Fibroblast of mammary gland (primary cell): ENCODE measurements at regions not wholly inside any gene's neighbourhood (a gene's known extent, or its start where the extent isn't known, plus 50 kb on each side); places are given as distances from the start of the nearest gene placed in this dataset.
A peak's percentile ranks its signal among the peaks of the same experiment; 100 is the strongest.

Source experiments
- DNase-seq: peaks from one replicate; pipeline ENCODE4 v3.0.0-alpha.2; 2010; ENCODE audit warnings: low read depth
- H3K4me3 ChIP-seq: 2 replicates; pipeline ENCODE4 v1.5.1; 2011; ENCODE audit warnings: low read depth, mild to moderate bottlenecking, low read length, moderate library complexity; ENCODE audit not compliant: control insufficient read depth
- TF ChIP-seq, protein P1 (sequence below): conservative IDR thresholded peaks from 2 replicates; pipeline ENCODE4 v1.5.1; 2011; ENCODE audit warnings: low read depth, low read length, inconsistent platforms; ENCODE audit not compliant: control insufficient read depth, insufficient read depth

DNA sequence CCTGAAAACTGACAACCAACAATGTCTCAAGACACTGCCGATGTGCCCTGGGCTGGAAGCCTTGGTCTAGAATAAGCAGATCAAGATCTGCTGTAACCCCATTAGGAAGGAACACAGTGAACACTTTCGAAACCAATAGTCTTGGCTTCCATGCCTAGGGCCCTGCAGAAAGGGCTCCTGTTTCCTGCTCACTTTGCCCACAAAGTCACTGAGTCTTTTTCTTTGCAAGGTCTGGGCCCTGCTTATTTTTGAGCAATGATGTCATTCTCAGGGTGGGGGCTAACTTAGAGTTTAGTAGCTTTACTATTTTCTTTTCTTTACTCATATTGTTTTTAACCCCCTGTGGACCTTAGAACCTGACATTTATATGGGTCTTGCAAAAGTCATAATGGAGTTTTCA is 704.2 kb upstream of the TMEM132C start:
- DNase-seq, result no peak
- no peak overlapping the region for H3K4me3 ChIP-seq
- TF ChIP-seq, protein P1, sequence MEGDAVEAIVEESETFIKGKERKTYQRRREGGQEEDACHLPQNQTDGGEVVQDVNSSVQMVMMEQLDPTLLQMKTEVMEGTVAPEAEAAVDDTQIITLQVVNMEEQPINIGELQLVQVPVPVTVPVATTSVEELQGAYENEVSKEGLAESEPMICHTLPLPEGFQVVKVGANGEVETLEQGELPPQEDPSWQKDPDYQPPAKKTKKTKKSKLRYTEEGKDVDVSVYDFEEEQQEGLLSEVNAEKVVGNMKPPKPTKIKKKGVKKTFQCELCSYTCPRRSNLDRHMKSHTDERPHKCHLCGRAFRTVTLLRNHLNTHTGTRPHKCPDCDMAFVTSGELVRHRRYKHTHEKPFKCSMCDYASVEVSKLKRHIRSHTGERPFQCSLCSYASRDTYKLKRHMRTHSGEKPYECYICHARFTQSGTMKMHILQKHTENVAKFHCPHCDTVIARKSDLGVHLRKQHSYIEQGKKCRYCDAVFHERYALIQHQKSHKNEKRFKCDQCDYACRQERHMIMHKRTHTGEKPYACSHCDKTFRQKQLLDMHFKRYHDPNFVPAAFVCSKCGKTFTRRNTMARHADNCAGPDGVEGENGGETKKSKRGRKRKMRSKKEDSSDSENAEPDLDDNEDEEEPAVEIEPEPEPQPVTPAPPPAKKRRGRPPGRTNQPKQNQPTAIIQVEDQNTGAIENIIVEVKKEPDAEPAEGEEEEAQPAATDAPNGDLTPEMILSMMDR, result no peak

DNA sequence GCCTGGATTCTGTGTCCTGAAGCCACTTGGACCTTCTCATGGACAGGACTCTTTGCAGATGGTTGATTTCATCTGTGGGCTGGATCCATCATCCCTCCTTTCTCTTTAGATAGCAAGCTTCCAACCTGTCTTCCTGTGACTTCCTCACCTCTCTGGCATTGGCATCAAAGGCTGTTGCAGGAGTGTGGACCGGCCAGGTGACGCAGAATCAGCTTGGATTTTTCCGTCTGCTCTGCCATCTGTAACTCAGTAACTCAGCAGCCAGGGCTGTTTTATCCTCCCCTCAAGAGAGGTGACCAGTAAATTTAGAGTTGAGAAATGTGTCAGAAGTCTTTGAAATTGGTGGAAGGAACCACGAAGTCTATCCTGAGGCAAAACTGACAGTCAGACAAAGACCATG is 701.7 kb upstream of the TMEM132C start:
- H3K4me3 ChIP-seq, result no peak overlapping the region
- TF ChIP-seq, protein P1, result no peak
- no peak for DNase-seq

DNA sequence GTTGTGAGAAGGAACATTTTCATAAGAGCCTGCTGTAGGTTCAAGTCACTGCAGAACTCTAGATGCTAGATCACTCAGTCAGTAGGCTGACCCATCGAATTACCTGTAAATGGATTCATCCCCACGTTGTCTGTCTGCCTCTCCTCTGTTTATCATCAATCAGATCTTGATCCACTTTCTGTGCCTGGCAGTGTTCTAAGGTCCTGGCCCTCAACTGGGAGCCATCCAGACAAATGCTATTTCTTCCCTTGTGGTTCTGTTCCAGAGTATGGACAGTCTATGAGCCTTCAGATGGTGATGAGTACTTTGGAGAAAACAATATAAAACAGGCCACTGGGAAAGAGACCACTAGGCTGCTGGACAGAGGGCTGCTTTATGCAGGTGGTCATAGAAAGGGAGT is 699.4 kb upstream of the TMEM132C start:
- TF ChIP-seq, protein P1, result no peak
- no peak overlapping the region for H3K4me3 ChIP-seq
- DNase-seq, result no peak

DNA sequence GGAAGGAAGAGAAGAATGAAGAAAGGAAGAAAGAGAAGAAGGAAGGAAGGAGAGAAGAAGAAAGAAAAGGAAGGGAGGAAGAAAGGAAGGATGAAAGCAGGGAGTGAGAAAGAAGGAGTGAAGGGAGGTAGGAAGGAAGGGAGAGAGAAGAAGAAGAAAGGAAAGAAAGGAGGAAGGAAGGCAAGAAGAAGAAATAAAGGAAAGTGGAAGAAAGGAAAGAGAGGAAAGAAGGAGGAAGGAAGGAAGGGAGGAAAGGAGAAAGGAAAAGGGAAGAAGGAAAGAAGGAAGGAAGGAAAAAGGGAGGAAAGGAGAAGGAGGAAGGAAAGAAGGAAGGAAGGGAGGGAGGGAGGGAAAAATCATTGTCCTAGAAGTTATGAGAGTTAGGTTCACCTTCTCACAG is 696.6 kb upstream of the TMEM132C start:
- TF ChIP-seq, protein P1, result no peak
- no peak for DNase-seq

DNA sequence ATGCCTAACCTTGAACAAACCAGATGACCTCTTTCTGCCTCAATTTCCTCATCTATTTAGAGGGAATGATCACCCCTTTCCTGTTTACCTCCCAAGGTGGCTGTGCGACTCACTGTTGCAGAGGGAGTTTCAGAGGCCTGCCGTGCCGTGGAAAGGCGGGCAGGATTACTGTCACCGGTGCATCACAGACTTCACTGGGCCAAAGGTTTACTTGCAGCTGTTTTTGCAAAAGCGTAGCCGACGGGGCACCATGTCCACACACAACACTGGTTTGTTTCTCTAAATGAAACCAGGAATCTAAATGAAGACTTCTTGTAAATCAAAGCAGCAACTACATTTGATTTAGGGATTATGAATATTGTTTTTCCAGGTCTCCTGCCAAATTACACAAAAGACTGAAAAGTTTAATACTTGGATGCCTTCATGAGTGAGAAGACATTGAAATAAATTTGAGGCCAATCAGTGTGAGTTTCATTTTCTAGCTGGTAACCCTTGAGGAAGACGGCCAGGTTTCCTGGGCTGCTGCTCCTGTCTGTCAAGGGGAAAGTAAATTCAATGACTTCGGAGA is 696.1 kb upstream of the TMEM132C start:
- no peak overlapping the region for H3K4me3 ChIP-seq
- TF ChIP-seq, protein P1, result no peak
- DNase-seq, result peak; percentile 47

More for the DNA sequence above, 696.6 kb upstream of the TMEM132C start:
- no peak overlapping the region for H3K4me3 ChIP-seq

DNA sequence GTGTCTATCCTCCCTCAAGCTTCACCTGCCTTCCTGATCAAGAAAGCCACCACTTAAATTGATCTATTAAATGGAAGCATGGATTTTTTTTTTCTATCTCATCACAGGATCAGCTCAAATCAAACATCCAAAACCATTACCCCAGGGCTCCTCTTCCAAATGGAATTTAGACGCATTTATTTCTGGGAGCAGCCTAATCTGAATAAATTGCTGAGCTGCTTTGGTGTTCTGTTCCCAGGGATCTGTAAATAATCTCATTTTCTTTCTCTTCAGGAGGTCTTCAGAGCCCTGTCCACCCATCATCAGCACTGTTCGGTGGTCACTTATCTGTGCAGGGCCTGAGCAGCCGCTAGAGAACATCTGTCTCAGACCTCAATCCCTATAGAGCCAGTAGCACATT is 695.4 kb upstream of the TMEM132C start:
- H3K4me3 ChIP-seq, result no peak overlapping the region
- TF ChIP-seq, protein P1, result no peak
- no peak for DNase-seq

DNA sequence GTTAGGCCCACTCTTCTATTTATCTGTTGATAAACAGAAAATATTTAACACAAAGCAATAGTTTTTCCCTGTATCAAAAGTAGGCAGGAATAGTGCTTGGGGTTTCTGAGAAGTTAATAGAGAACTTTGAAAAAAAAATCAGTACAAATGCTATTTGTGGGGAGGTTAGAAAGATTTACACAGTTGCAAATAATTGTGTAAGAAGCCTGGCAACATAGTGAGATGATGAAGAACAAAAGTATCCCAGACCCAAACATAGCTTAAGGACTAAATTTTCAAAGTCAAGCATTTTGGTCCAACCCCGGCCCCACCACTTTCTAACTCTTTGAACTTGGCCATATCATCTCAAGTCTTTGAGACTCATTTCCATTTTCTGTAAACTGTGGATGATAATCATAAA is 687.5 kb upstream of the TMEM132C start:
- TF ChIP-seq, protein P1, result no peak
- DNase-seq, result no peak
- no peak overlapping the region for H3K4me3 ChIP-seq
